ENCODE measurements at regions not wholly inside any gene's neighbourhood (a gene's known extent, or its start where the extent isn't known, plus 50 kb on each side); places are given as distances from the start of the nearest gene placed in this dataset.
"Not testable (repeated sequence)": the region's sequence is repeated elsewhere in the genome, so short reads cannot be mapped to it uniquely, and the experiment has no call there.

DNA sequence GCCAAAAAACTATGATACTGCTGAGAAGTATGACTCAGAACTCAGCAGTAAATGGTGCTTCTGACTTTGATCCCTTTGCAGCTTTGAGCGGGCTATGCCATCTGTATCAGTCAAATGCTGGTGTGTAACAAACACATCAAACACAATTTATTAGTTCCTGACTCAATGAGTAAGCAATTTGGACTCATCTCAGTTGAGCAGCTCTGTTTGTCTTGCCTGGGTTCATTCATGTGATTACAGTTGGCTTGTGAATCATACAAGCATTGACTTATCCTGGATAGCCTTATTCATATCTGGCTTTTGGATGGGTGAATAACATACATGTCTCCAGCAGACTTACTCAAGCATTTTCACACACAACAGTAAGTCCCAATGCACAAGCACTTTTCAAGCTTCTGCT, 858.8 kb downstream of the METTL15 start:
- DNase-seq: no peak

DNA sequence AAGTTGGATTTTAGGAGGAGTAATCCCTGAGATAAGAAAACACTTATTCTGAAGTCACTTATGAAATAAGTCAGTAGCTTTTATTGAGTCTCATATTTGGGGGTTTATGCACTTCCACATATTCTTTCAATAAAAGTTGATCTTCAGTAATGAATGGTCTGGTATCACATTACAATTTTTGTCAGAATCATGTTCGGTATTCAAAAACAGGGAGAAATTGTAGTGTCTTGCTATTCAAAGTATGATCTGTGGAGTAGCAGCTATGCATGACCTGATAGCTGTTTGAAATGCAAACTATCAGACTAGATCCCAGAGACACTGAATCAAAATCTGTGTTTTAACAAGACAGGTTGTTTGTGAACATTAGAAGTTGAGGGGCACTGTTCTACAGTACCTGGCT, 857.6 kb downstream of the METTL15 start:
- DNase-seq: no peak

DNA sequence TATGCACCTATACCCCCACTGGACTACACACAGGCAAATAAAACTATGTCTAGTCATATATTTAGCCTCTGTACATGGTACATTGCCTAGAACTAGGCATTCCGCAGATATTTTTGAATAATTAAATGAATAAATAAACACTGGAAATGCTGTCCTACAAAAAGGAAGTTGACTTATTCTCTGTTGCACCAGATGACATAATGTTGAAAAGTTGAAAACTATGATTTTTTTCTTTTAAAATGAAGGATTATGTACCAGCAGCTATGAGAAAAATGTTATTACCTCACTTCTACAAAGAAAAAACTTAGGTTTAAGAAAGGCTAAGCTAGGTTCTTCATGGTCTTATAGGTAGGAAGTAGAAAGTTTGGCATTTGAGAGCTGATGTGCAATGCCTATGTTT, 856.6 kb downstream of the METTL15 start:
- no peak for DNase-seq

DNA sequence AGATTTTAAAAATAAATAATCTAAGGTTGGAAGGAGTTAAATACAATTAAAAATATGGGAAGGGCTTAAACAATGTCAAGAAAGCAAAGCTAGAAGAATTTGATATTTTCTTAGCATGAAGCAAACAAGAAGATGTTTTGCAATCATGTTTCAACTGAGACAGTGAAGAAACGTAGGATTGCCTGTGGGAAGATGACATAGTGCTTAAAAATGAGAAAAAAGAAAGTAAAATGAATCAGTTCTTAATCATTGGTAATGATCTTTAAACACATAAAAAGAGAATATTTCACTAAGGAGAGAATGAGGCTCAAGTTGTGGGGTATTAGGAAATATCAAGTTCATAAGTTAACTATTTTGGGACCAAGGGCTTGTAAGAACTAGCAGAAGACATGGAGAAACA, 855.0 kb downstream of the METTL15 start:
- no peak for DNase-seq

DNA sequence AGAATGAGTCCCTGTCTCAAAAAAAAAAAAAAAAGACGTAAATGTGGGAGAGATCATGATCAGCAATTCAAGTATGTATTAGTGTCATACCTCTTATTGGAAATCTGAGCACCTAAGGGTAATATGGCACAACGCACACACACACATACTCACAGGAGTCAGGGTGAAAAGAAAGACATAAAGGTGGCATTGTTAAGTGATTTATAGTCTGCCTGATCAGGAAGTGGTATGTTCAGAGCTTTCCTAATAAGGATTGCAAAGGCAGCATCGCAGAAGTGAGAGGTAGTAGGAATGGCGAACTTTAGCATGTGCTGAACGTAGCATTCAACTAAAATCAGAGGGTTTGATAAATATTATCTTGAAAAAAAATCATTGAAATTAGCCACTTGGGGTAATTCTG, 854.3 kb downstream of the METTL15 start:
- DNase-seq: no peak

DNA sequence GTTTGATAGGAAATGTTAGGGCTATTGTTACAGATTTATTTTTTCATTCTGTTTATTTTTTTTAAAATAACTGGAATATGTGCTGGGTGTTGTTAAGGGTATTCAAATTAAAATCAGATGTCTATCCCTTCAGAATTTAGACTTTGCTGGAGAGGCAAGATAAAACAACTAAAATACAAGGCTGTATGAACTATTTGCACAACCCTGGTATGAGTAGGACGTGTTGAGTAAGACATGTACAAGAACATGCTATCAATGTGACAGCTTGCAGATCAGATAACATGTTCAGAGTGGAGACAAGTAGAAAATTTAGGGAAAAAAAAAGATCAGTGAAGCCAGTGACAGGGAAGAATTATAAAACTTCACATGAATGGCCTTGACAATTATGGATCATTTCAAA, 853.5 kb downstream of the METTL15 start:
- DNase-seq: no peak

DNA sequence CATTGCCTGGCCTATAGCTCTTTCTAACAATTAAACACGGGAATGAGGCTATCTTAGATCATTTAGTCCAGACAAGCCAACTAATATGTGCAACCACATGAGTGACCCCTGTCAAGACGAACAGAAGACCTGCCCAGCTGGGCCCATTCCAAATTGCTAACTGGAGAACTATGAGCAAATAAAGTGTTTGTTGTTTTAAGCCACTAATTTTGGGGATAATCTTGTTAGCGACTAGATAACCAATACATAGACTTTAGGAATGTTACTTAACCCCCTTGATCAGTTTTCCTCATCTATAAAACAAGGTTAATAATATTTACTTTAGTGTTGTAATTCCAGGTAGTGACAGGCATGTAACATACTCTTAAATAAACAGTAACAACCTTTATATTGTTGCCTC, 848.3 kb downstream of the METTL15 start:
- no peak for DNase-seq

DNA sequence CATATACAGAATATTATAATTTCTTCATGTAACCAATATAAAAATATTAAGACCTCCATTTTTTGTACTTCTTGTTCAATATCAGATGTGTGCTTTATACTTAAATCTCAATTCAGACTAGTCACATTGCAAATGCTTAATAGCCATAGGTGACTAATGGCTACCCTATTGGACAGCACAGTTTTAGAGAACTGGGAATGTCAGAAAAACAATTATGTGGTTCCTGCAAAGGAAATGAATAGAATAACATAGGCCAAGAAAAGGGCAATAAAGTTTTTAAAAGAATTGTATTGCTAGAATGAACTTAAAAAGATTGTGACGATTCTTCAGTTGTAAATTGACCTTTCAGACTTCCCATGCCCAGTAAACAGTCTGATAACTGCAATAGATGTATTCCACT, 843.0 kb downstream of the METTL15 start:
- DNase-seq: no peak

DNA sequence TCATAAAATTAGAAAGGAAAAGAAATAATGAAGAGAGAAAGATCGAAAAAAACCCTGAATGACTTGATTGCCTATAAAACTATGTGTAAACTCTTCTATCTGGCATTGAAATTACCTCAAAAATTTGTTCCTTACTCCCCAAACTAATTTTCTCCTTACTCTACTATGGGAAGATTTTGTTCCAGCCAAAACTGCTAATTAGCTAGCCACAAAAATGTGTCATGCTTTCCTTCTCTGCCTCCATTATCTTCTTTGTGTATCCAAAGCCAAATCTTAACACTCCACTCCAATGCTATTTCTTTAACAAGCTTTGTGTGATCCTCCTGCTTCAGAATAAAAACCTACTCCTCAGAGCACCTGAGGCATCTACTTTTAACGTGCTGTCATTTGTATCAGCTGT, 831.2 kb downstream of the METTL15 start:
- no peak for DNase-seq

DNA sequence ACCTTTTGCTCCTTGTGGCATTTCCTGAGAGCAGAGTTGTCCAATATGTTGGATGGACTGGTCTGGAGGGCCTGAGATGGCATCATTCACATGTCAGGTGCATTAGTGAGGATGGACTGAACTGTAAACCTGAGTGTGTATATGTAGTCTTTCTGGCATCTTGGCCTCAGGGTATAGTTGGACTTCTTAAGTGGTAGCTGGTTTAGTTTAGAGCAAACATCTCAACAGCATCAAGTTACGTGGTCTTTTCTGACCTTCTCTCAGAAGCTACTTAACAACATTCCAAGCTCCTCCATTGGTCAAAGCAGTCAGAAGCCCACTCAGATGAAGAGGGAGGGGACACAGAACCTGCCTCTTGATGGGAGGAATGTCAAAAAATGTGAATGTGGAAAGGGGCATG, 829.9 kb downstream of the METTL15 start:
- no peak for DNase-seq

DNA sequence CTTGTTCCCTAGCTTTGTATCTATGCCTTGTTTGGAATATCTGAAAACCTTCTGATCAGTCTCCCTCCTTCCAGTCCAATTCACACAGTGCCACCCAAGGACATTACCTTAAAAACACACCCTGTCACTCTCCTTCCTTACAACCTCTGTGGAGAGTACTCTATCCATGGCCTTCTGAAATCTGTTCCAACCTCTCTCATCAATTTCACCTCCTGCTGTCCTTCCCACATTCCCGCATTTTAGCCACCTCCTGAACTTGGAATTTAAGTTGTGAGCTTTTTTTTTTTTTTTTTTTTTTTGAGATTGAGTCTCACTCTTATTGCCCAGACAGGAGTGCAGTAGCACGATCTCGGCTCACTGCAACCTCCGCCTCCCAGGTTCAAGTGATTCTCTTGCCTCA, 824.8 kb downstream of the METTL15 start:
- no peak for DNase-seq

DNA sequence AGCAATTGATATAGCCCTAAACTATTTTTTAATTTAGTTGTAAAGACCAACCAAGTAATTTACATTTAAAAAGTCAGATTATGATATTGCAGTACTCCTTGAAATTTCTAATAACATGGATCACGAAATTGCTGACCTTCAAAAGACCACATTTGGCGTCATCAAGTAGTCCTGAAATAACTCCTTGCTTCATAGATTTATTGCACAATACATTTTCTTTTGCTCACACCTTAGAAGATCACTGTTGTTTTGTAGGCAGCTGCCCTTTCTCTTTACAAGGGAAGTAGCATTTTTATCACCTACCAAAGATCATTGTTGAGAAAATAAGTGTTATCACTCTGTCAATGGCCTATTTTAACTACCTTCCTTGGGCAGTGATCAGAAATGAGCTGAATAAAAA, 815.8 kb downstream of the METTL15 start:
- no peak for DNase-seq

DNA sequence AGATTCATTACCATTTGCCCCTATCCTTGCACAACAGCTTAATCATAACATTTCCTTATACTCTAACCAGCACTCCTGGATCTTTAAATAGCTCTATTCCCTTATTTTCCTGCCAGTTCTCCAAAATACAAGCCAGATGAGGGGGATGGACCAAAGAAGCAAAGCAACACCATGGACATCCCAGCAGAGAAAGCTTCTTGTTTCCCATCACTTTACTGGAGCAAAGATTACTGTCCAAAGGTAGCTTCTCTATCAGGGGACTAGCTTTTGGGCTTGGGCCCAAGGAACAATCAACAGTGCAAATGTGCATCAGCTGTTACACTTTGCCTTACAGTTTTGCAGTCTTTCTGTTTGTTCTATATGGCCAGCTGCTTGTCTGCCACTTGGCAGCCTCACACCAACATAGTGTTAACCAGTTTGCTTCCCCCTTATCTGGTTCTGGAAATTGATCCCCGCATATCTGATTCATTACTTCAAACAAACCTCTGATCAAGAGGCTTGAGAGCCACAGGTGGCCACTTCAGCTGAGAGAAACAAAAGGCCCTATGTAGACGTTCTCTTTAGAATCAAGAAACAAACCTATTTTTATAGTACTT, 814.3 kb downstream of the METTL15 start:
- no peak for DNase-seq

DNA sequence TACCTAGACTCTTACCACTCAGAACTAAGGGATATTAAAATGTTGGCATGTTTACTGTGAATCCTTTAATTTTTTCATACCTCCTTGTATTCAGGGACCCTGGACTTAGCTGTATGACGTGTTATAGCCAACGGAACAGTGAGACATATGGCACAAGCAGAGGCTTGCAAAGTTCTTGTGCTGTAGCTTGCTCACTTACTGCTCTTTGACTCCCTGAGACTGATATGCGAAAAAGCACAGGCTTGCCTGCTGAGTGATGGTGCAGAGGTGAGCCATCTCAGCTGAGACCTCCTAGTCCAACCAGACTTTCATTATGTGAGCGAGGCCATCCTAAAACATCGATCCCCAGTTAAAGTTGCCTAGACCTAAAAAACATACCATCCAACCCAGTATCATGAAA, 811.0 kb downstream of the METTL15 start:
- no peak for DNase-seq

DNA sequence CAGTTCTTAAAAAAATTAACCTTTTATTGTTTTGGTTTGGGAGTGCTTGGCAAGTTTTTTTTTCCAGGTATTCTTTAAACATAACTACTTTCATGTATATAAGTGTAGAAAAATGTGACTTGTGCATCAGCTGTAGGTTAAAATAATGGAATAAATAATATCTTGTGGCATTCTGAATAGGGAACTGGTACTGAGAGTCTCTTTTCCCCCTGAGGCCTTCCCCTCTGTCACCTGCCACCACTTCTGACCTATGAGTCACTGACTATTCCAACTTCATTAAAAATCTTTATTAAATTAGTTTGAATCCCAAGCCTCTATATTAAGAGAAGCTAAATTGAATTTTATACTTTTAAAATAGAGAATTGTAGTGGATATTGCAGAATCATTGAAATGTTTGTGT, 805.7 kb downstream of the METTL15 start:
- DNase-seq: no peak

DNA sequence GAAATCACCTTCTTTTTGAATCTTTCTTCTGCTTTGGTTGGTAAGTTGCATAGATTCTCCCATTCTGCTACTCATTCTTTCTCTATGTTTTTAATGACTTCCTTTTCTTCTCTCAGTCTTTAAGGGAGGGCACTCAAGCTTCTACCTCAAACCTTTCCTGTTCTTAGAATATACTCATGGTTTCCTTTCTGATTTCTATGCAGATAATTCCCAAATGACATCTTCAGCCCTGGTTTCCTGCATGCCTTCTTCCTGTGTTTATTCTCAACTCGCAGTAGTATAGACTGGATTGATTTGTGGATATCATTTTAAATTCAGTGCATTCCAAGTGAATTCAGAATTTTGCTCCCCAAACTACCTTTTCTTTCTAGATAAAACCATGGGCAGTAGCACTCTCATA, 803.6 kb downstream of the METTL15 start:
- DNase-seq: no peak

DNA sequence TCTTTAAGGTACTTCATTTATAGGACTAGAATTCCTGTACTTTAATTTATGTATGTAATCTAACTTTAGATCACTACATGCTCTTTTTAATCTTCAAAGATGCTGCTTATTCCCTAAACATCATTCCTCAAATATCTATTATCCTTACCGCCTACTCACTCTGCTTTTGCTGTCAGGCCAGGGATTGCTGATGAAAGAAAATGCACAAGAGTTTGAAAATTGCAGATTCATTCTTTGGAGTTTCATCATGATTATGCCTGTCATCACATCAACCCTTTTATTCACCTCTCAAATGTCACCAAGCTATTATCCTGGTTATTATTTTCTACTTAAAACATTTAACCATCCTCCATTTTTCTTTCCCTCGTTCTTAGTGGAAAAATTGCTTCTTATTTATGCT, 802.7 kb downstream of the METTL15 start:
- no peak for DNase-seq

DNA sequence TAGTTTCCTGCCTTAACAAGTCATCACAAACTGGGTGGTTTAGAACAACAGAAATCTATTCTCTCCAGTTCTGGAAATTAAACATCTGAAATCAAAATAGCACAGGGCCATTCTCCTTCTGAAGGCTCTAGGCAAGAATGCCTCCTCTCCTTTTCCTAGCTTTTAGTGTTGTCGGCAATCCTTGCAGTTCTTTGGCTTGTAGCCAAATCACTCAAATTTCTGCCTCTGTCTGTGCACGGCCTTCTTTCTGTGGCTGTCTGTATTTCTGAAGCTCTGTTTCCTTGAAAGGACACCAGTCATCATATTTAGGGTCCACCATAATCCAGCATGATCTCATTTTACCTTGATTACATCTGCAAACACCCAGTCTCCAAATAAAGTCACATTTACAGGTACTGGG, 795.5 kb downstream of the METTL15 start:
- no peak for DNase-seq

DNA sequence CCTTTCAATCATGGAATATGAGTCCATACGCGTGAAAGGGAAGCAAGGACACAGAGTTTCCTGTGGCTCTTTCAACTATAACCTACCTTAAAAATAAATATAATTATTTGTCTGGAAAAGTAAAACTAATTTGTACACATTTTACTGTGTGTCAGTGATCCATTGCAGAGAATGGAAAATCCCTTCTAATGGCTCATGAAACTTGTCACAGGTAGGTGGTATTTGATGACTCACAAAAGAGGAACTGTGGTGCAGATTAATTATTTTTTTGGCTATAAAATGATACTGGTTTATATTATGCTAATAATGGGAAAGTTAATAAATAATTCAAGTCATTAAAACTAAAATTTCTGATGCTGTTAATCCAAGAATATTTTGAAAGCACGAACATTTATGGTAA, 792.2 kb downstream of the METTL15 start:
- no peak for DNase-seq

DNA sequence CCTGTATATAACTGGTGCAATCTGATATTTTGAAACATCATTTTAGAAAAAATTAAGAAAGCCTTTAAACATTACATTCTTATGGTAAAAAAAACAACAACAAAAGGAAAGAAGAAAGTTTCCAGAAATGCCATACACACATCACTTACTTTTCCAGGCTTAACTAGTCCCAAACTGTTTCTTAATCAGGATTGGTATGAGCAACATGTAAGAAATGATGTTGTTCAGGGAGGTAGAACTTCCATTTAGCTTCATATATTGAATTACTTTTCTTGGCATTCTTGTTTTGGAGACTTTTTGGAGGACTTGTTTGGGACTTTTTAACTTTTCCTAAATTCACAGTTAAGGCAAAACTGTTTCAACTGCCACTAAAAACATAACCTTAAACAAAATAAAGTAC, 791.5 kb downstream of the METTL15 start:
- no peak for DNase-seq

DNA sequence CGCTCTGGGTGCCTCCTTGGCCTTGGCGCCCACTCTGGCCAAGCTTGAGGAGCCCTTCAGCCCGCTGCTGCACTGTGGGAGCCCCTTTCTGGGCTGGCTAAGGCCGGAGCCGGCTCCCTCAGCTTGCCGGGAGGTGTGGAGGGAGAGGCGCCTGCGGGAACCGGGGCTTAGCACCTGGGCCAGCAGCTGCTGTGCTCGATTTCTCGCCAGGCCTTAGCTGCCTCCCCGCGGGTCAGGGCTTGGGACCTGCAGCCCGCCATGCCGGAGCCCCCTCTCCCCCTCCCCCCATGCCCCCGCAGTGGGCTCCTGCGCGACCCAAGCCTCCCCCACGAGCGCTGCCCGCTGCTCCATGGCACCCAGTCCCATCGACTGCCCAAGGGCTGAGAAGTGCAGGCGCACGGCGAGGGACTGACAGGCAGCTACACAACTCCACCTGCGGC, 782.4 kb downstream of the METTL15 start:
- not testable (repeated sequence) for DNase-seq

DNA sequence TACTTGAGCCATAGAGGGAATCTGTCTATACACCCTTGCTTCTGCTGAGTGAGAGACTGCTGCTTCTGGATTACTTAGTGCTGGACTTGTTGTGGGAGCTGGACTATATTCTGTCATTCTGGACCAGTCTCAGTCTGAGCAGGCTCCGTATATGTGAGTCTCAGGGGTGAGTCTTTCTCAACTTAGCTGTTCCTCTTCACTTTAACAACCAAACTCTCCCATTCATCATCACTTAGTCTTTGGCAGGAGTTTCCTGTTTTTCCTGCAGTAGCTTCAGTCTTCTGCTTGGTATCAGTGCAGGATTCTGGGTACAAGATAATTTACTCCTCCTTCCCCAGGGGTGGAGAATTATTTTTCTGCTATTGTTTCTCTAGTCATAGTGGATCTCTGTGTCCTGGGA, 779.5 kb downstream of the METTL15 start:
- DNase-seq: no peak

DNA sequence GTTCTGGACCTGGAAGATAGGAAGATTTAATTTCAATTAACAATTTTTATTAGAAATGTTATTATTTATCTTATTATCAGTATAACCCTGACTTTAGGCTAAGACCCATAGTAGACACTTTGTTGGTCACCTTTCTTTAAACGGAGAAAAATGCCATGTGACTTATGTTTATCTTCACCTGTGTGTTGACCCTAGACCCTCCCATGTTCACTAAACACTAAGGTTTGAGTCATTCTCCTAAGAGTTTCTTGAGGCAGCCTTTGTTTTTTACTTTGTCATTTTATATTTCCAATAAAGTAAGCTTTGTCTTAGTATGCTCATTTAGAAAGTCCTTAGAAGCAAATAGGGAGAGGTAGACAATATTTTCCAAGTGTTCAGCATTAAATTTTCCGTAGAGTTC, 771.7 kb downstream of the METTL15 start:
- DNase-seq: no peak

DNA sequence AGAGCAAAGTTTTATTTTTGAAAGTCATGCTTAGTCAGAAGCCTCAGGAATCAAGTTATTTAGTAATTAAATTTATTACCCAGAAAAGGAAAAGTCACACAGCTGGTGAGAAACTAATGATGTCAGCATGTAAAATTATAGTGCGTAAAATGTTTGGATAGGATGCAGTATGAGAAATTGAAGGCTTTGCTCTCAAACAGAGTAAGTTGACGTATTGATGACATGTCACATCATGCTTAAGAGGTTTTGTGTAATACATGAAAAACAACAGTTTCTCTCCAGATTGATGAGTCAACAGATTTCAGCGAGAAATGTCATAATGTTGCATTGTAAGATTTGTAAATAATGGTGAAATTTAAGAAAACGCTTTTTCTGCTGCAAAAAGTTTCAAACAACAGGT, 769.8 kb downstream of the METTL15 start:
- DNase-seq: no peak

DNA sequence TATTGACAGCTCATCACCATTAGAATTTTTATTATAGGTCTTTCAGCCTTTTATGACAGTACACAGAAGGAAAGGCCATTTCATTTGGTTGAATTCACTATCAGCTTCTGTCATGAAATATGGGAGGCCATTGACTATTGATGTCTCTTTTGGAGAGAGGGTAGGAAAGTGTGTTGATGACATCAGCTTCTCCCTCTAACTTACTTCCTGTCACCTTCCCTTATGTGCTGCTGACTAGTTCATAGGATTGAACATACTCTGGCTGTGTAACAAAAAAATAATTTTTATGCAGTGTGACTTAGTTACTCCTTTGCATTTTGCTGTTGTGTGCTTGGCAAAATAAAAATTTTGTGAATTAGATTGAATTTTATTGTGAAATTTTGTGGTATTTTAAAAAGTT, 769.2 kb downstream of the METTL15 start:
- DNase-seq: no peak

DNA sequence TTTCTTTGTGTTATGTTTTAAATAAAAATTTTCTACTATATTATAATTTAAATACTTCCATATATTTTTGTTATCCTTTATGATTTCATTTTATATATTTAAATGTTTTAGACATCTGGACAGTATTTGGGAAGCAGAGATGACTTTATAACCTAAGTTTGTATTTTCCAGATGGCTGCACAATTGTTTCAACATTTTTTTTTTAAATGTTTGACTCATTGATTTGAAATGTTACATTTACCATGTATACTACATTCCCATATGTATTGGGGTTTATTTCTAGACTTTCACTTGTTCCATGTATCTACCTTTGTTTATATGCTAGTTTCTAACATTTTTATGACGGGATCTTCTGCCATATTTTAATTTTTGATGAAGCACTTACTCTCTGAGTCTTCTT, 766.5 kb downstream of the METTL15 start:
- no peak for DNase-seq
